NCI-H82 treated with DMSO at 0.1 percent for 48 hours (cell line): ENCODE measurements at regions not wholly inside any gene's neighbourhood (a gene's known extent, or its start where the extent isn't known, plus 50 kb on each side); places are given as distances from the start of the nearest gene placed in this dataset.
A peak's percentile ranks its signal among the peaks of the same experiment; 100 is the strongest.

Experiments used
- DNase-seq: peaks from one replicate; lab custom pipeline; 2025; ENCODE audit not compliant: unreplicated experiment; lab: John Stamatoyannopoulos, UW

DNA sequence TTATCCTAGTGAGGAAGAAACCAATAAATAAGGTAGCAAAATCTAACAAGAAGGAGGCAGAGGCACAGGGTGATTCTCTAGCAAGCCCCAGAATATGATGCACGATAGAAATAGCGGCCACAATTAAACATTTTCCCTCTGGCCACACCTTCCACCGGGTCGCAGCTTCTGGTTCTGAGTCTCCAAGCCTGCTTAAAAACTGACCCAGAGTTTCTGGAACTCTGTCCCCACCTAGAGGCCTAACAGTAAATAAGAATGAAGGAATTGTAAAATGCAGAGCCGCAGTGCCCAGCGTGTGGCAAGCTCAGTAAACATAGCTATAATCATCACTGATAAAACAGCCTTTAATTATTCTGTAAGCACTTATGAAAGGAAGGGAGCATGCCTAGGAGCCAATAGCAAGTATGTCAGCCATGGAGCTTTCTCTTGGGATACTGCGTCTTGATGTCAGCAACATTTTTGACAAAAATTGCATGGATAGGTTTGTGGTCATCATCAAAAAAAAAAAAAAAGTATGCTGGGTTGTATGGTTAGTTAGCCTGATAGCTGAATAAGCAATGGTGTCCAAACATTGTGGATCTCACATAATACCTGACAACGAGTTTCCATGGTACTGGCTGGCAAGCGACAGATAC is 465.5 kb downstream of the DNAH5 start:
- peak; percentile 8 for DNase-seq

DNA sequence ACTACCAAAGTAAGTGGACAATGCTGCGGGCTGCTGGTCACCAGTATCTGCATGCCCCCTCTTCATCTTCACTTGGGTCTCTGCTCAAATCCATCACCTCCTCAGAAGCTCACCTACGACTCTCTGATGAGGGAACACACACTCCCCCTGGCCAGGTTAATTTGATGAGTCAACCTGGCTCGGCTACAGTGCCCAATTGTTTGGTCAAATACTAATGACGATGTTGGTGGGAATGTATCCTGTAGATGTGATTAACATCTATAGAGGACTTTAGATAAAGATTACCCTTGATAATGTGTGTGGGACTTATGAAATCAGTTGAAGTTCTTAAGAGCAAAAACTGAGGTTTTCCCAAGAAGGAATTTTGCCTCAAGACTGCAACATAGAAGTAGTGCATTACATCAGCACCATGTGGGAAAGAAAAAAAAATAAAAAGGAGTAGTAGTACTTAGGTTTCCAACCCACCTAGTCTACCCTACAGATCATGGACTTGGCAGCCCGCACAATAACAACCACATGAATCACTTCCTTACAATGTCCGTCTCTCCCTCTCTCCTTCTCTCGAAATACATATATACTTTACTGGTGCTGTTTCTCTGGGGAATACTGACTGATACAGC is 467.3 kb downstream of the DNAH5 start:
- no peak for DNase-seq

DNA sequence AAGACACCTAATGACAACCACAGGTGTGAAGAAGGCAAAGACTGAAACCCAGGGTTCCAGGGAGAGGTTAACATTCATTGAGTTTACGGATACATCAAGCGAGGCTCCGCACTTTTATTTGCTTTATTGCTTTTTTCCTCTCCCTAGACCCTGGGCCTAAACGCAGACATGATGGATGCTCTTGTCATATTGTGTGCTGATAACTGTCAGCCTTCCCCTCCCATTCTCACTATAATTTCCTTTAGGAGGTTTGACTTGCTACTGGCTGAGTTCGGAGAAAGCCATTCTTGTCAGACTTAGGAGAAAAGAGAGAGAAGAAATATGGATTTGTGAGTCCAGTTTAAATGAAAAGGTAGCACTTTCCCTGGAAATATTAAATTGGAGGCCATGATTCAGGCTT is 471.6 kb downstream of the DNAH5 start:
- DNase-seq = no peak

DNA sequence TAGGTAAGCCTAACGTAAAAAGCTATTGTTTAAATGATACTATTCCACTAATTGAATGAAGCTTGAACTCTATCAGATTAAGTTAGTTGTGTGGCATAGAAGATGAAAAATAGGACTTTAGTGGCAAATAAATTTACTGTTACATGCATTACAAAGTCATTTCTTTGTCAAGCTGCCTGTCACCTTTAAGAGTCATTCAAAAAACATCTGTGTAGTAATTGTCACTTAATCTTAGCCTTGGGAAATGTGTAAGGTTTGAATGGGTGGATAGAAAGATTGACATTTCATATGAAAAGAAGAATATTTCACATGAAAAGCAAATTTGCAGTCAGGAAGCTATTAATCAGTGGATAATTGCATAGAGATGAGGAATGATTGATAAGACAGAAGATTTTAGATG is 473.5 kb downstream of the DNAH5 start:
- DNase-seq = no peak

DNA sequence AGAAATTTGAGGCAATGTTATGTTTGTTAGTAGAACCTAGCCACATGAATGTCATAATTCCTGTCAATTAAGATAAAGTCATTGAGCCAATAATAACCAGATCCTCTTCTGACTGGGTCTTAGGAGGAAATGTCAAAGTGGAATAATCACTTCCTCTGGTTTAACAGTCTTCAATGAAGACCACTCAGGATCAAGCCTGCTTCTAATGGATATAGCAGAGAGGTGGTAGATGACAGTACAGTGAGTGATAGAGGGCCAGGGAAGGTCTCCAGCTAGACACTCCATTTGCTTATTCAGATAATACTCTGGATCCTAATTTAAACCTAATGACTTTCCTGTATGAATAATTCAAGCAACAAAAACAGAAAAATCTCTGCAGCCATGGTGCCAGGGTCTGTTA is 474.2 kb downstream of the DNAH5 start:
- DNase-seq = no peak

DNA sequence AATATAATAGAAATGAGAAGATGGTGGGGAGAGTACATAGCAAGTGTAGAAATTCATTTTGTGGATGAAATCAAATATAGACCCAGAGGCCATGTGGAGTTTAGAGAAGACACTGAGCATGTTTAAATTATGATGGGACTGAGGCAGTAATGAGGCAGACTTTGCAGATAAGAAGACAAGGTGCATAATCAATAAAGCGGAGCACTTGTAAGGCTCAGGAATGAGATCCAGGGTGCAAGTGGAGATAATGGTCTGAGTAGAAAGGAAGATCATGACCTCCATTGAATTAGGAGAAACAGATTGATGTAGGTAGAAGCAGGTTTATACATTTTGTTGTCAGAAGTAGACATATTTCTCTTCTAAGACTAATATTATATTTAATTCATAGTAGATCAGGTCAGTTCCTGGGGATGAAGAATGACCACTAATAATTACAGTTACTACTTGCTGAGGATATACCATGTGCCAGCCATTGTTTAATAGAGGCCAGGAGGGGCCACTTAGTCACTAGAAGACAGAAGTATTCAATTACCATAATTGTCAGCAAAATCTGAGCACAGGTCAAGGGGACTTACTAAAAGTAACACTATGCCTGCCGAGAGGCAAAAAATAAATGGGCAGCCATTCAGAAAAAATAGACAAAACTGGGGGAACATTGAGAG is 479.8 kb downstream of the DNAH5 start:
- no peak for DNase-seq

DNA sequence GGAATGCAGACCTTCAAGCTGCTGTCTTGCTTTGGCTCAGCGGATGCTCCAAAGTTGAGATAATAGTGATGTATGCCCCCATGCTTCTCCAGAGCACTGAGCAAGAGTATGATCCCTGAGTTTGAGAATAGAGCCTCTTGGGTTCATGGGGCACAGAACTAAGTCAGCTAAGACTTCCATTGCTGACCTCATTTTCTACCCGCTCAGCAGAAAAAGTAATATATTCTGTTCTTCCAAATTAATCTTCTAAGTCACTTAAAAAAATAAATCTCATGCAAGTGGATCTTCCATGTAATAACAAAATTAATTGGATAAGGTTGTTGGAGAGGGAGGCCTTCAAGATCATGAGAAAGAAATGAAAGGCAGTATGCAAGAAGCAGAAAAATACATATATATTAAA is 483.9 kb downstream of the DNAH5 start:
- DNase-seq = no peak

DNA sequence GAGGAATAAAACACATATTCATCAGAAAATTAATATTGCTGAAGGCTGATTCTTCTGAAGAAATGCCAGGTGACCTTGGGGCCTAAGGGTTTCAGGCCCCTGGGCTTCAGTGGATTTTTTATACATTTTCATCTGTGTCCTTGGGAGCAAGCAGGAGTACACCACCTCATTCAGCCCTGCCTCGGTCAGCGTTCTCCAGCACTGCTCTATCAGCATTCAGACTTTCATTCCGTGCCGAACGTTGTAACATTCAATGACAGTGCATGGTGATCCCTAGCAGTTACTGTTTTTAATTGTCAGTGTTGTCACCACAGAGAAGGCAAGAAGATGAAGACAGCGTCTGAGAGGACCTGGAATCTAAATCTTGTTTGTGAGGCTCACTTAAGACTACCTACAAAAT is 490.4 kb downstream of the DNAH5 start:
- no peak for DNase-seq

DNA sequence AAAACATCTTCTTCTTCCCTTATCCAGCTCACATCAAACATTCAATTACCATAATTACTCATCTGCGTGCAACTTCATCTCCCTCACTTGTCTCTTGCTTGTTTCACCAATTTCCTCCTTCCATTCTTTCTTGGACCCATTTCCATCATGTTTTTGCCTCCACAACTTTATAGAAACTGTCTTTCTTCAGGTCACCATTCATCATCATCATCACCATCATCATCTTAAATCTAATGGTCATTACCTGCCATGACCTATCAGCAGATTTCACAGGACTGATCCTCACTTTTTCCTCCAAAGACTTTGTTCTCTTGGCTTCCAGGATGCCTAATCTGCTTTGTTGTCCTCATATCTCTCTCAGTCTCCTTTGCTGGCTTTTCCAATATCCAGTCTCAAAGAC is 495.6 kb downstream of the DNAH5 start:
- no peak for DNase-seq

DNA sequence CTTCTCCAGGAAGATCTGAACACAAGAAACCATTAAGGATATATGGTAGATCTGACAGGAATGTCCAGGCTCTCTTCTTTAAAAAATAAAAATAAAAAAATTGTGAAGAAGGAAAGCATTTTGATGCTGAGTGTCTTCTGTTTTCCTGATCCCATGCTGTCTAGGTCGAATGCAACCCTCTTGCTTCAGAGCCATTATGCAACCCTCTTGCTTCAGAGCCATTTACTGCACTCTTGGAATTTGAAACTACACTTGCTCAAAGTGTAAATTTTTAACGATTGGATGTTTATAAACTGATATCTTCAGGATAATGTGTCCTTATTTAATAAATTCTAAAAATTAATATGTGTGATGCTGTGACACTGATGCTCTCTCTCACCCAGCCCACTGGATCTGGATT is 505.1 kb downstream of the DNAH5 start:
- DNase-seq = no peak

DNA sequence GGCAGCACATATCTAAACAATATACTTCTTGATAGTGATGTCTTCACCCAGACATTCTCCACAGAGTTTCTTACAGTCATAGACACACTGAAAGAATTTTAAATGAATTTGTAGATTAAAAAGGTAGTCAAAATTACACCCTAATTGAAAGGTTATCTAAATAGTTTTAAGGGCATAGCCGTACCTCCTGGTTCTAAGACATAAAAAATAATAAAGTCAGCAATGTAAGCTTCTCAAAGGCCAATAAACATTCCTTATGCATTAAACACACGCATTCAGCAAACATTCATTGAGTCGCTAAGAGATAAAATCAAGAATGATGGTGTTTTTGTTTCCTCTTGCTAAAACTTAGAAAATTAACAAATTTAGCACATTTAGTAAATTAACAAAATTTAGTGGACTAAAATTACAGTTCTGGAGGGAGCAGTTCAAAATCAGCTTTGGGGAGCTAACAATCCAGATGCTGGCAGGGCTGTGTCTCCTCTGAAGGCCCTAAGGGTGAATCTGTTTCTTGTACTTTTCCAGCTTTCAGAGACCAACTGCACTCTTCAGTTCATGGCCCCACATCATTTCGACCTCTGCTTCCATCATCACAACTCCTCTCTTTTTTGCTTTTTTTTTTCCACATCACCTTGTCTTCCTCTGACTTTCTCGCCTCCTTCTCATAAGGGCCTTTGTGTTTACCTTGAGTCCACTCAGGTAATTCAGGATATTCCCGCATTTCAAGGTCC is 516.5 kb downstream of the DNAH5 start:
- no peak for DNase-seq

DNA sequence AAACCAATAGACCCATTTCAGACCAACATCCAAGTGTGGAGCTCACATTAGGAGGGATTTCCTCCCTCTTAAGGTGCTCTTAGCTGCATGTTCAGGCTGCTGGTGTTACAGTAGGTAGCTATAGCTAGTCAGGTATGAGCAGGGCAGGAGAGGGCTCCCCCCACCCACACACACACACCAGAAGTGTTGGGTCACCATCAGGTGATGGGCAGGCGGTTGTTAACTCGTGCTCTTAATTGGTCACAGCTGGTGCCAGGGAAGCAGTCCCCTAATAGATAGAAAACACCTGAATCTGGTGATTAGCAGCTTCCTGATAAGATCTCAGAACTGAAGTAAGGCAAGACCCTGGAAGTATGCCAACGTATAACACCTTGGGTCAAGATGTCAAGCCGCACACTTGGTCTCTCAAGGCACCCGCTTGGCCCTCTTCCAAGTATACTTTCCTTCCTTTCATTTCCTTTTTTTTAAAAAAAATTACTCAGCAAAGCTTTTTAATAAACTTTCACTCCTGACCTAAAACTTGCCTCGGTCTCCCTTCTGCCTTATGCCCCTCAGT is 532.4 kb downstream of the DNAH5 start:
- DNase-seq = no peak

DNA sequence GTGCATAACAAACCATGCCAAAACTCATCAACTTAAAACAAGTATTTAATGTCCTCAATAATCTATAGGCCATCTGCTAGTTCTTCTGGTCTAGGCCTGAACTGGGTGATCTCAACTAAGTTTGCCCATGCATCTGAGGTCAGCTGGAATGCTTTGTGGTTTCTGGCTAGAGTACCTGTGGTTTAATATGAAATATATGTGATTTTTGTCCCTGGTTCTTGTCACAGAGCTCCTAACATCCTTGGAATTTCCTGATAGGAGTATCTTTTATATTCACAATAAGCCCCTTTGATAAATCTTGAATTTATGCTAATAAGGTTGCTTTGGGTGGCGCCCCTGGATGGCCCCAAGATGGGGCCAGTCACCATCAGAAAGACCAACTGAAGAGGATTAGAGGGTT is 535.9 kb downstream of the DNAH5 start:
- no peak for DNase-seq

DNA sequence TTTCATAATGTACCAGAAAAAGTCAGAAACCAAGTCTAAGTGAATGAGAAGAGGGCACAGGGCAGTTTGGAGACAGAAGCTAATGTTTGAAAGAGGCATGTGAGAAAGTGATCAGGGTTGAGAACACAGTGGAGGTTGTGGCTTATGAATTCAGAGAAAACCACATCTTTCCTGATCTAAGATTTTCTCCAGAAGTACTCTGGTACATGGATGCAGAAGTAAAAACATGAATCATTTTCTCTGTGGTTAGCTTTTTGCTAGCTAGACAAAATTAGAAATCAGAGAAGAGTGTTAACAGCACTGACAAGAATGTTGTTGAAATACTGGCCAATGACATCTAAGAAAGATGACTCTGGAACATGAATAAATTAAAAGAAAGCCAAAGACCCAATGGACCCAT is 541.1 kb downstream of the DNAH5 start:
- no peak for DNase-seq

DNA sequence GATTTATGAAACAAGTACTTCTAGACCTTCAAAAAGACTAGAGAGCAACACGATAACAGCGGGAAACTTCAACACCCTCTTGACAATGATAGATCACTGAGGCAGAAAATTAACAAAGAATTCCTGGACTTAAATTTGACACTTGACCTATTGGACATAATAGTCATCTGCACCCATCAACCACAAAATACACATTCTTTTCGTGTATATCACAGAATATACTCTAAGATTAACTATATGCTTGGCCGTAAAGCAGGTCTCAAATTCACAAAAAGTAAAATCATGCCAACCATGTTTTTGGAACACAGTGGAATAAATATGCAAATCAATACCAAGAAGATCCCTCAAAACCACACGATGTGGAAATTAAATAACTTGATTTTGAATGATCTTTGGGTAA is 559.4 kb downstream of the DNAH5 start:
- DNase-seq = no peak

DNA sequence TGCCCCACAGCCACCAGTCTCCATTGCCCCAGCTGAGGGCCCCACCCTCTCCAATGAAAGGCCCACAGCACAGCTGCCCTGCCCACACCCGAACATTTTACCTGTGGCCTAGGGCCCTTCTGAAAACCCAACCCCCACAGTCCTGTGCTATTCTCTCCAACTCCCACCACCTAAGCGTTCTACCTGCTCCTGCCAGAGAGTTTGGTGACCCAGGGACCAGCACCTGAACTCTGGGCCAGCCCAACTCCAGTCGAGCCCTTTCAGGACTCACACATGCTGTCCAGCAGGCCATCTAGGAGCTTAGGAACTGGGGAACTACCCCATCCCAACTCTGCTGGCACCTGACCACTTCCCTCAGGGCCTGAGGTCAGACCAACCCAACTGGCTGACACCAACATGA is 562.3 kb downstream of the DNAH5 start:
- DNase-seq = no peak

DNA sequence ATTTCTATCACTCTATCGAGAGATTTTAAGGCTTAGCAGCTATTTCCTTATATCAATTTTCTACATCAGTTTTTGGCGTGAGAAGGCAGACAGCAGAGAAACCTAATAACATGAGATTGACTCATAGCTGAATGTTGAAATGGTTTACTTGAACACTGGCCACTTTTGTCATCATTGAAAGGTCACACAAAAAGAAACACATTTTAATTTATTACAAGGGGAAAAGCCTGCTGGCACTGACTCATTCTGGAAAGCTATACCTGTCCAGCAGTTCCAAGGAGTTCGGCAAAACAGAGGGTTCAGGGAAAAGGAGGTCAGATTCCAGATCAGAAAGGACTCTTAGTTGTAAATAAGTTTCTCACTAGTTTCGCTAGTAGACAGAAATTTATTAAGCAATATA is 566.4 kb downstream of the DNAH5 start:
- no peak for DNase-seq

DNA sequence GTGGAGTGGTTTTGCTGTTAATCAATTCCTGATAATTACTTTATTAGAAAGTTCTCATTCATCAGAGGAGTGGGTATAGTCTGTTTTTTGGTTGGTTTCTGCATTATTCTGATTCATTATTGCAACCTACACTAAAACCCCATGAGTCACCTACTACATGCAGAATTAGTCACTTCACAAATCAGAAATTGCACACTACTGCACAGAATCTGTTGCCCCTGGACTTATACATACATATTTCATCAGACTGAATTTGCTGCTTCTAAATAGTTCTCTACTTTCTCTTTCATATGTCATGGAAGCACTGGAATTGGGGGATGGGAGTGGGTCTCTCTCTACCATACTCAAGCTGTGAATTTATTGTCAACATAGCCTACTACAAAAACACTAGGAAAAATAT is 585.1 kb downstream of the DNAH5 start:
- DNase-seq = no peak

DNA sequence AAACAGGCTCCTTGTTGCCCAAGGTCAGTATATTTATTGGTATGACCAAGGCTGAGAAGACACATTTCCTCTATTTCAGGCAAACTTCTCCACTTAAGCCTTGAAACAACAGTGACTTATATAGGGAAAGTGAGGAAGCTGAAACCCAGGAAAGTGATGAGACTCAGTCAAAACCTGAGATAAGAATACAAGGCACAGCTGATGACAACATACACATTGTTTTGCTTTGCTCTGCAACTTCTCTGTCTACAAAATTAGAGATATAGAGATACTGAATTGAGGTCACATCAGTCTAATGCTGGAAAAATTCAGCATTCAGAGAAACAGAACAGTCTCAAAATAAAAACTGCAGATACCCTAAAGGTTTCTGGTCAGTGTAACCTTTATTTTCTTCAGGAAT is 586.1 kb downstream of the DNAH5 start:
- no peak for DNase-seq

DNA sequence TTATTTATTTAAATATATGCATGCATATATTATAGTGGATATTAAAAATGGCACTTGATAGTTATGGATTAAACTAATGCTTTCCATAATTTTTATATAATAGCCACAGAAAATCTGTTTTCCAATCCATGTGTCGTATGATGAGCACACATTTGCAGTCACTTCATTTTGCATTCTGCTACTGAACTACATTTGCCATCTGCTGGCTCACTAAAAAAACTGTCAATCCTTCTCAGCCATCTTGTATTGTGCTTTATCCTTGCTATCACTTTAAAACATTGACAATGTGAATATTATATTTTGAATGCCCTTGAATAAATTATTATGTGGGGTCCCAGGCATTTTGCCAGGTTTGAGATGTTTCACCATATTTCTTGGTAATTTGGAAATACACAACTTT is 586.6 kb downstream of the DNAH5 start:
- DNase-seq = no peak

DNA sequence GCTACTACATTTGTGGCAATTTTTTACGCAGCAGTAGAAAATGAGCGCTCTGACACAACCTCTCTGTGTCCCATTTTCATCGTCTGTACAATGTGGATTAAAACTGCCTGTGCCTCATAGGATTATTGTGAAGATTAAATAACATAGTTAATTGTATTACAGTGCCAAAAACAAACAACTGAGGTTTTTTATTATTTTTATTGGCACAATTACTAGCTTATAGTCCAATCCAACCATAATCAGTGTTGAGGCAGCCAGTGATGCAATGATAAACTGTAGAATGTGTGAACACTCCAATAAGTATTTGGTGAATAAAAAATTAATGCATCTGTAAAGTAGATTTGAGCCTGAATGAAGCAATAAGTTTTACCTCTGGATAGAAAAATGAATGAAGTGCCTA is 588.3 kb downstream of the DNAH5 start:
- no peak for DNase-seq

DNA sequence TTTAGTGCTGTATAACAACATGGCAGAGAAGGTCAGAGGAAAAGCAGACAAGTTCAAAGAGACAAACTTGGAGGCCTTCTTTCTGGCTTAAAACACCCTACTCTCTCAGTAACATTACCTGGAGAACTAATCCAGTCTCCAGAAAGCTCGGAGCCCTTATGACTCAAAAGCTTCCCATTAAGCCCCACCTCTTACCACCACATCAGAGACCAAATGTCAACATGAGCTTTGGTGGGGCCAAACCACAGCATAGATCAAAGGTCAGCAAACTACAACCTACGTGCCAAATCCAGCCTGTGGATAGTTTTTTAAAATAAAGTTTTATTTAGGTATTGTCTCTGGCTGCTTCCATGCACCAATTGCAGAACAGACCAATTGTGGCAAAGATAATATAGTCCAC is 589.9 kb downstream of the DNAH5 start:
- no peak for DNase-seq
